Kidney epithelial cell (primary cell): ENCODE measurements at regions not wholly inside any gene's neighbourhood (a gene's known extent, or its start where the extent isn't known, plus 50 kb on each side); places are given as distances from the start of the nearest gene placed in this dataset.

Experiments
- DNase-seq: peaks from one replicate; pipeline ENCODE4 v3.0.0-alpha.2; 2010; ENCODE audit warnings: low read depth
- H3K27me3 ChIP-seq: 2 replicates; pipeline ENCODE4 v1.6.0; 2011; ENCODE audit warnings: low read length; ENCODE audit not compliant: control insufficient read depth, insufficient read depth
- H3K36me3 ChIP-seq: 2 replicates; pipeline ENCODE4 v1.5.1; 2011; ENCODE audit warnings: low read length; ENCODE audit not compliant: control insufficient read depth, insufficient read depth
- H3K4me3 ChIP-seq: 2 replicates; pipeline ENCODE4 v1.5.1; 2011; ENCODE audit warnings: low read depth, mild to moderate bottlenecking, control low read depth, low read length
- TF ChIP-seq, protein P1 (sequence below): IDR thresholded peaks from 2 replicates; pipeline ENCODE4 v1.5.1; 2011; ENCODE audit warnings: mild to moderate bottlenecking, moderate library complexity, low read length, control low read depth, inconsistent platforms; ENCODE audit not compliant: insufficient read depth, poor library complexity, severe bottlenecking

DNA sequence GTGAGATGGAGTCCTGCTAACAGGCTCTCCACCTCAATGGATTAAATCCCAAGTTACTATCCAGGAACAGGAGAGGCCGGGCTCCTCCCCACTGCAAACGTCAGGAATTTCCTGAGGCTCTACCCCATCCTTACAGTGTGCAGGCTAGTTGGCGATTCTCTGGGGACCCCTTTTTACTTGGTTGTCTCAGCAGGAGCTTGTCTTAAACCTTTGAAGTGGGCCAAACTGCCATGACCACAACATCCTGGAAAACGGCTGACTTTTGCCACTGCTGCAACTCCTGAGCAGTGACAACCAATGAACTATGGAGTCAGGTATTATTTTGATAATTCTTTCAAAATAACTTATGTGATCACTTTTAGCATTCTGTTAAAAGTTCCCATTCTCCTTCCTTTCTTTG lies 440.9 kb upstream of the CCDC54 start:
- no peaks in the 10 kb centered on the region for H3K36me3 ChIP-seq
- TF ChIP-seq, protein P1, sequence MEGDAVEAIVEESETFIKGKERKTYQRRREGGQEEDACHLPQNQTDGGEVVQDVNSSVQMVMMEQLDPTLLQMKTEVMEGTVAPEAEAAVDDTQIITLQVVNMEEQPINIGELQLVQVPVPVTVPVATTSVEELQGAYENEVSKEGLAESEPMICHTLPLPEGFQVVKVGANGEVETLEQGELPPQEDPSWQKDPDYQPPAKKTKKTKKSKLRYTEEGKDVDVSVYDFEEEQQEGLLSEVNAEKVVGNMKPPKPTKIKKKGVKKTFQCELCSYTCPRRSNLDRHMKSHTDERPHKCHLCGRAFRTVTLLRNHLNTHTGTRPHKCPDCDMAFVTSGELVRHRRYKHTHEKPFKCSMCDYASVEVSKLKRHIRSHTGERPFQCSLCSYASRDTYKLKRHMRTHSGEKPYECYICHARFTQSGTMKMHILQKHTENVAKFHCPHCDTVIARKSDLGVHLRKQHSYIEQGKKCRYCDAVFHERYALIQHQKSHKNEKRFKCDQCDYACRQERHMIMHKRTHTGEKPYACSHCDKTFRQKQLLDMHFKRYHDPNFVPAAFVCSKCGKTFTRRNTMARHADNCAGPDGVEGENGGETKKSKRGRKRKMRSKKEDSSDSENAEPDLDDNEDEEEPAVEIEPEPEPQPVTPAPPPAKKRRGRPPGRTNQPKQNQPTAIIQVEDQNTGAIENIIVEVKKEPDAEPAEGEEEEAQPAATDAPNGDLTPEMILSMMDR, result no peak
- DNase-seq, result no peak
- H3K4me3 ChIP-seq, result no peak overlapping the region
- no peaks in the 10 kb centered on the region for H3K27me3 ChIP-seq

DNA sequence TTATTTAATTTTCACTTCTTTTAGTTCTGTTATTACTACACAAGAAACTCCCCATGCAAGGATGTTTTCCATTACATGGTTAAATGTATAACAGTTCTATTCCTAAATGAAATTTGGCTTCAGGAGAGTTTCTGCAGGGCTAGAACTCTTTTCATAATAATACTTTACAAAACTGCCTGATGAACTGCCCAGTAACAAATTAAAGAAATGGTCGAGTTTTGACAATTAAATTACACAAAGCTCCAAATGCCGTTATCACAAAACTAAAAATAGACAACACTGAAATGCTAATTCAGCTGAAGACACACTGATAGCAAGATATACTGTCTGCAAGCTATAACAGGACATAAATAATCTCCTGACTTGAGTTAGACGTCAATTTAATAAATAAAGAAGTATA lies 435.2 kb upstream of the CCDC54 start:
- Histone ChIP-seq H3K27me3 (no peaks in the 10 kb centered on the region), H3K4me3 (no peak overlapping the region), H3K36me3 (no peaks in the 10 kb centered on the region)
- DNase-seq, result no peak
- TF ChIP-seq, protein P1, result no peak

DNA sequence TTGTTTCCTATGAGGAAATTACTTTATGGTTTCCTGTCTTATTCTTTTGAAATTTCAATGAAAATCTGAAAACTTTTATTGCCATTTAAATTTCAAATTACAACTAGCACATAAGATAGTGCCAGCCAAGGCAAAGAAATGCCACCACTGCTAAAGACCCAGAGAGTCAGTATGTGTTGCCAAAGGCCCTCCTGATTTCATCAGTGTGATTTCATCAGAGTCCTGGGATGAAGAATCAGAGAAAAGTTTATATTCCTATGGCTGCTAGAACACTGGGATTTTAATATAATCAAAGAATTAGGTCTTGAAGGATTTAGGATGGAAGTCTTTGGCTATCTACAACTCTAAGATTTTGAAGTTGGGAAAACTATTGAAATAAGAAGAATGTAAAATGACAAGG lies 434.2 kb upstream of the CCDC54 start:
- H3K27me3 ChIP-seq, result no peaks in the 10 kb centered on the region
- DNase-seq, result no peak
- no peaks in the 10 kb centered on the region for H3K36me3 ChIP-seq
- H3K4me3 ChIP-seq, result no peak overlapping the region
- TF ChIP-seq, protein P1, result no peak

DNA sequence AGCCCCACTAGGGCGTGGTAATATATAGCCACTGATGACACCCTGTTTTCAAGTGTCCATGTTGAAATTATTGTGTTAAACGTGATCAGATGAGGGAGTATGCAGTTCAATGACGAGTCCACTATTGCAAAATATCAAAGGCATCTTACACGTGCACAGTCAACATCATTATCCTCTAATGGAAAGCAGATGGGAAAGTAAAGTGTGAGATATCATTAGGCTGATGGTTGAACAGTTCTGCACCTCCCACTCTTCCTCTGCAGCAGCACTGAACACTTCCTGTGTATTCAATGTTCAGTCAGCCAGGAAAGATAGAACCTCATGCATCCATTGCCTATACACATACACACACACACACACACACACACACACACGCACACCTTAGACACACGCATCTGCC lies 431.8 kb upstream of the CCDC54 start:
- Histone ChIP-seq H3K4me3 (no peak overlapping the region), H3K36me3 (no peaks in the 10 kb centered on the region), H3K27me3 (no peaks in the 10 kb centered on the region)
- DNase-seq, result no peak
- TF ChIP-seq, protein P1, result no peak

DNA sequence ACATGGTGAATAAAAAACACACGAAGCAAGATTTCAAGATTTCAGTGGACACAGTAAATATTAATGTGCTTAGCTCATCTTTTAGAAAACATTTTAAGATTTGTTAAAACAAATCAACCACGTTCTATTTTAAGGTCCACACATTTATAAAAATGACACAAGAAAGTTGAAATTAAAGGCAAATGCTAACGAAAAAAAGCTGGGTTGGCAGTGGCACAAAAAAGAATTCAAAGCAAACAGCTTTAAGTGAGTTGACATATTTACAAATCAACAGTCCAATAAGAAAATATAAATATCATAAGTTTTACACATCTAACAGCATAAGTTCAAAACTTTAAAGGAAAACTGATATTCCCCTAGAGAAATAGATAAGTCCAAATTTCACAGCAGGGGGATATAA lies 430.4 kb upstream of the CCDC54 start:
- no peak for DNase-seq
- no peaks in the 10 kb centered on the region for H3K36me3 ChIP-seq
- H3K4me3 ChIP-seq, result no peak overlapping the region
- no peaks in the 10 kb centered on the region for H3K27me3 ChIP-seq
- TF ChIP-seq, protein P1, result no peak

DNA sequence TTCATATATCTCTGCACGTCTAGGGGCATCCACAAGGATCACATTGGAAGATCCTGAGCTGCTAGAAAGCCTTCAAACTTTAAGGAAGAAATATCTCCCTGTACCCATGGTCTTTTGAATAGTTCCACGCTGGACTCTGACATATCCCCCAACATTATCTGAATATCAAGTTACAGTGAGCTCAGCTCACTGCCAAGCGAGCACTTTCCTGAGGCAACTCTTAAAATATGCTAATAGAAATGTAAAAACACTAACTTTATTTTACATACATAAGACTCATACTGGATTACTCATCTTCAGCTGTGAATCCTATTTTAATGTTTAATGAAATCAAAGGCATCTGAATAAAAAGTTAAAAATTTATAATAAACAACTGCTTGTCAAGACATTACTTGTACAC lies 420.2 kb upstream of the CCDC54 start:
- no peak overlapping the region for H3K4me3 ChIP-seq
- TF ChIP-seq, protein P1, result no peak
- no peak for DNase-seq
- no peaks in the 10 kb centered on the region for H3K27me3 ChIP-seq
- no peaks in the 10 kb centered on the region for H3K36me3 ChIP-seq
